GM23248 (cell line): ENCODE measurements at regions not wholly inside any gene's neighbourhood (a gene's known extent, or its start where the extent isn't known, plus 50 kb on each side); places are given as distances from the start of the nearest gene placed in this dataset.
A peak's percentile ranks its signal among the peaks of the same experiment; 100 is the strongest.

Experiments
- DNase-seq: peaks from one replicate; pipeline ENCODE4 v3.0.0-alpha.2; 2015
- H2AFZ ChIP-seq: fragments of 200-600 bp; sonication (generic); 2 replicates; pipeline ENCODE4 v1.6.1; 2016; ENCODE audit warnings: antibody characterized with exemption
- H3F3A ChIP-seq: fragments of 200-600 bp; sonication (generic); 2 replicates; pipeline ENCODE4 v1.6.1; 2016; ENCODE audit warnings: mild to moderate bottlenecking, antibody characterized with exemption, mixed run types; ENCODE audit not compliant: insufficient read depth
- H3K27ac ChIP-seq: fragments of 200-600 bp; sonication (generic); 2 replicates; pipeline ENCODE4 v1.5.1; 2016; ENCODE audit warnings: mild to moderate bottlenecking
- H3K27me3 ChIP-seq: fragments of 200-600 bp; sonication (generic); replicated peaks from 2 replicates; pipeline ENCODE4 v1.6.1; 2016; ENCODE audit warnings: mild to moderate bottlenecking; ENCODE audit not compliant: insufficient read depth
- H3K36me3 ChIP-seq: fragments of 200-600 bp; sonication (generic); 2 replicates; pipeline ENCODE4 v1.6.1; 2016; ENCODE audit warnings: low read depth, mild to moderate bottlenecking
- H3K4me1 ChIP-seq: fragments of 200-600 bp; sonication (generic); 2 replicates; pipeline ENCODE4 v1.6.1; 2016; ENCODE audit warnings: mild to moderate bottlenecking; ENCODE audit not compliant: insufficient read depth
- H3K4me2 ChIP-seq: fragments of 200-600 bp; sonication (generic); one replicate; pipeline ENCODE4 v1.6.1; 2016; ENCODE audit warnings: mild to moderate bottlenecking; ENCODE audit not compliant: unreplicated experiment
- H3K4me3 ChIP-seq: fragments of 200-600 bp; sonication (generic); 2 replicates; pipeline ENCODE4 v1.5.1; 2016; ENCODE audit warnings: mild to moderate bottlenecking
- H3K79me2 ChIP-seq: fragments of 200-600 bp; sonication (generic); 2 replicates; pipeline ENCODE4 v1.6.1; 2016; ENCODE audit warnings: mild to moderate bottlenecking; ENCODE audit not compliant: insufficient read depth
- H3K9ac ChIP-seq: fragments of 200-600 bp; sonication (generic); 2 replicates; pipeline ENCODE4 v1.6.1; 2016; ENCODE audit warnings: mild to moderate bottlenecking
- H3K9me2 ChIP-seq: fragments of 200-600 bp; sonication (generic); 2 replicates; pipeline ENCODE4 v1.6.1; 2016; ENCODE audit warnings: mixed run types, mild to moderate bottlenecking, moderate library complexity; ENCODE audit not compliant: insufficient read depth
- H3K9me3 ChIP-seq: fragments of 200-600 bp; sonication (generic); one replicate; pipeline ENCODE4 v1.6.1; 2017; ENCODE audit warnings: low read depth
- H4K20me1 ChIP-seq: fragments of 200-600 bp; sonication (generic); 2 replicates; pipeline ENCODE4 v1.6.0; 2016; ENCODE audit not compliant: insufficient read depth
- EZH2 ChIP-seq: fragments of 200-600 bp; sonication (generic); IDR thresholded peaks from 2 replicates; pipeline ENCODE4 v1.6.1; 2018; ENCODE audit warnings: antibody characterized with exemption, mild to moderate bottlenecking; ENCODE audit not compliant: insufficient read depth, poor library complexity, severe bottlenecking
- EZH2phosphoT487 ChIP-seq: fragments of 200-600 bp; sonication (generic); IDR thresholded peaks from 2 replicates; pipeline ENCODE4 v1.6.1; 2018; ENCODE audit warnings: antibody characterized with exemption, moderate library complexity, mild to moderate bottlenecking, low read depth; ENCODE audit not compliant: insufficient read depth
- WGBS, 2 experiments: methylation state at CpG; one replicate each; pipeline ENCODE4 v1.1.6; 2015 to 2017; ENCODE audit warnings: low lambda C conversion rate in 2 of 2, low coverage in 1 of 2; ENCODE audit errors: missing lambda C conversion rate in 2 of 2; 5-methylcytosine and 5-hydroxymethylcytosine counted together
- in situ Hi-C: fragments of 300-500 bp; cut with MboI; formaldehyde crosslinking; loops from 2 replicates; pipeline ENCODE4 v1.15.0; 2020

- no peaks in the 10 kb centered on the region for H4K20me1 ChIP-seq
- no peaks in the 10 kb centered on the region for H3K27me3 ChIP-seq
- H3K4me2 ChIP-seq = no peak overlapping the region
- no peaks in the 10 kb centered on the region for H3K9me3 ChIP-seq
- H3F3A ChIP-seq = no peaks in the 10 kb centered on the region
- H3K9ac ChIP-seq = no peak overlapping the region
- H3K79me2 ChIP-seq = no peaks in the 10 kb centered on the region
- no peak overlapping the region for H3K4me3 ChIP-seq
- H3K36me3 ChIP-seq = no peaks in the 10 kb centered on the region
- no peak overlapping the region for H3K27ac ChIP-seq
- WGBS, 2 experiments = 46 to 56% methylated on average over 3 of the region's 3 CpGs
- no peaks in the 10 kb centered on the region for H3K4me1 ChIP-seq
- peak; percentile 68 for DNase-seq
- in situ Hi-C loops = no loop called here
- no peaks in the 10 kb centered on the region for H3K9me2 ChIP-seq
- no peak overlapping the region for H2AFZ ChIP-seq
- TF ChIP-seq EZH2 (no peak), EZH2phosphoT487 (no peak)
Observed at GRCh38 chr3:28726840-28727239, 378.2 kb upstream of the AZI2 start.

- Histone ChIP-seq H3K4me3 (no peak overlapping the region), H3K9me3 (no peaks in the 10 kb centered on the region), H3K9me2 (no peaks in the 10 kb centered on the region), H4K20me1 (no peaks in the 10 kb centered on the region), H2AFZ (no peak overlapping the region), H3K4me2 (no peak overlapping the region), H3K36me3 (no peaks in the 10 kb centered on the region), H3K4me1 (no peaks in the 10 kb centered on the region), H3K27me3 (no peaks in the 10 kb centered on the region), H3F3A (no peaks in the 10 kb centered on the region), H3K27ac (no peak overlapping the region), H3K9ac (no peak overlapping the region), H3K79me2 (no peaks in the 10 kb centered on the region)
- no peak for DNase-seq
- TF ChIP-seq EZH2phosphoT487 (no peak), EZH2 (no peak)
- in situ Hi-C loops = no loop called here
Observed at GRCh38 chr3:28727307-28727706, 378.7 kb upstream of the AZI2 start.

DNA sequence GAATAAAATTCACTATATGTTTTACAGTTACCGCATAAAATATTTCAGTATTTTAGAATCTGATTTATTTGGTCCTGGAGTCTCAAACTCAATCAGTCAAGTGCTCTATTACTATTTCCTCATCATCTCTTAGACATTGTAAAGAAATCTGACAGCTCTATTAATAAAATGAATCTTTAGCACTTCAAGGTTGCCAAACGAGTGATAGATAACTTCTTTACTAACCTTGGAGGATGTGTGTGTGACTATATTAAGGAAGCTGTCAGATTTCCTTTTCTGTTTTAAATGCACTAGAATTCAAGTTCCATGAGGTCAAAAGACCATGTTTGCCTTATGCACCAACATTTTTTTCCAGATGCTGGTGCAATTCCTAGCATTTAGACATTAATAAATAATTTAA lies 389.8 kb upstream of the AZI2 start:
- Histone ChIP-seq H3K4me2 (no peak overlapping the region), H2AFZ (no peak overlapping the region), H3K9ac (no peak overlapping the region), H3F3A (no peaks in the 10 kb centered on the region), H3K4me3 (no peak overlapping the region), H3K36me3 (no peaks in the 10 kb centered on the region), H3K27me3 (no peaks in the 10 kb centered on the region), H3K79me2 (no peaks in the 10 kb centered on the region), H3K27ac (no peak overlapping the region), H3K4me1 (no peaks in the 10 kb centered on the region), H4K20me1 (no peaks in the 10 kb centered on the region), H3K9me3 (no peaks in the 10 kb centered on the region), H3K9me2 (no peaks in the 10 kb centered on the region)
- no peak for TF ChIP-seq EZH2
- no peak for TF ChIP-seq EZH2phosphoT487
- no peak for DNase-seq
- in situ Hi-C loops = no loop called here
- WGBS, 2 experiments = 80 to 90% methylated on average over 2 of the region's 2 CpGs

- TF ChIP-seq EZH2phosphoT487 (no peak), EZH2 (no peak)
- H3K9ac ChIP-seq = no peak overlapping the region
- no peak for DNase-seq
- H3K4me1 ChIP-seq = no peaks in the 10 kb centered on the region
- WGBS, 2 experiments = 46 to 50% methylated on average over 1 of the region's 1 CpG
- H3F3A ChIP-seq = no peaks in the 10 kb centered on the region
- no peaks in the 10 kb centered on the region for H3K9me3 ChIP-seq
- no peak overlapping the region for H3K27ac ChIP-seq
- H4K20me1 ChIP-seq = no peaks in the 10 kb centered on the region
- H3K79me2 ChIP-seq = no peaks in the 10 kb centered on the region
- H3K4me2 ChIP-seq = no peak overlapping the region
- no peak overlapping the region for H2AFZ ChIP-seq
- in situ Hi-C loops = no loop called here
- H3K36me3 ChIP-seq = no peaks in the 10 kb centered on the region
- no peaks in the 10 kb centered on the region for H3K27me3 ChIP-seq
- H3K4me3 ChIP-seq = no peak overlapping the region
- H3K9me2 ChIP-seq = no peaks in the 10 kb centered on the region
Observed at GRCh38 chr3:28739647-28740046, 391.0 kb upstream of the AZI2 start.

DNA sequence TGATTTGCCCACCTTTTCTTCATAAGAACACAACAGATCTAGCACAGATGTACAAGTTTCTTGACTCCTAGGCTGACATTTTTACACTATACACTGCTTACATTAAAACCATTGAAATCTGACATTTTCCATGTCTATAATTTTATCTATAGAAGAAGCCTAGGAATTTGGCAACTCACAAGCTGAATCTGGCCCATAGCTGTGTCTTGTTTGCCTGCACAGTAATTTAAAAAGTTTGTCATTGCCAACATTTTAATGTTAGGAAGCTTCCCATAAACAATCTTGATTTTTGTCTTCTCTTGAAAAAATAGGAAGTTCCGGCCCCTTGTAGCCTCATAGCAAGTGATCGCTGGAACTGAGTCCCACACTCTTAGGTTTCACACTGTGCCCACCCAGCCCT lies 394.6 kb upstream of the AZI2 start:
- no peak overlapping the region for H3K4me3 ChIP-seq
- no peaks in the 10 kb centered on the region for H3K9me3 ChIP-seq
- no peak overlapping the region for H3K27ac ChIP-seq
- no peaks in the 10 kb centered on the region for H3K36me3 ChIP-seq
- no peak for DNase-seq
- no peak overlapping the region for H3K4me2 ChIP-seq
- no peaks in the 10 kb centered on the region for H4K20me1 ChIP-seq
- no peaks in the 10 kb centered on the region for H3K9me2 ChIP-seq
- no peaks in the 10 kb centered on the region for H3F3A ChIP-seq
- peaks cover 13% of the 10 kb centered on the region for H3K4me1 ChIP-seq
- no peak overlapping the region for H3K9ac ChIP-seq
- WGBS, 2 experiments = 69 to 87% methylated on average over 2 of the region's 2 CpGs
- no peaks in the 10 kb centered on the region for H3K27me3 ChIP-seq
- no peak overlapping the region for H2AFZ ChIP-seq
- TF ChIP-seq EZH2 = no peak
- TF ChIP-seq EZH2phosphoT487 = no peak
- H3K79me2 ChIP-seq = no peaks in the 10 kb centered on the region
- in situ Hi-C loops = no loop called here
